HepG2 (cell line): ENCODE measurements at regions not wholly inside any gene's neighbourhood (a gene's known extent, or its start where the extent isn't known, plus 50 kb on each side); places are given as distances from the start of the nearest gene placed in this dataset.

Experiments used
- ATAC-seq: fragments of 200-7000 bp; cut with Tn5 transposase; 3 replicates; pipeline ENCODE4 v1.9.1; 2020; ENCODE audit warnings: mild to moderate bottlenecking, moderate library complexity
- BruUV-seq: library from RNA; stranded (reverse); fragments of 400-500 nt; replicated peaks from 2 replicates; lab custom pipeline; 2021; lab: Mats Ljungman, UMichigan
- CTCF ChIA-PET: fragments of 300-600 bp; formaldehyde crosslinking; extraction: SDS; loops from one replicate; lab custom pipeline; 2021; ENCODE audit warnings: low total read pairs, inconsistent platforms, low intra/inter-chr PET ratio; lab: Yijun Ruan, JAX
- POLR2A ChIA-PET: fragments of 350-600 bp; sonication (Branson Sonifier 250); formaldehyde crosslinking; loops from one replicate; lab custom pipeline; 2020; ENCODE audit warnings: antibody characterized with exemption, inconsistent platforms; lab: Yijun Ruan, JAX
- DNase-seq: peaks from one replicate; pipeline ENCODE4 v3.0.0-alpha.2; 2015; ENCODE audit warnings: low spot score
- FAIRE-seq: peaks from 3 replicates; lab custom pipeline; 2011; peaks lifted over from hg19 to GRCh38; lab: Jason Lieb, UNC
- H2AFZ ChIP-seq: one replicate; pipeline ENCODE4 v1.6.1; 2011; ENCODE audit warnings: low read length, inconsistent platforms
- H3K27ac ChIP-seq: fragments of 300-600 bp; 3 replicates; pipeline ENCODE4 v1.8.0; 2011; ENCODE audit warnings: mixed run types, mild to moderate bottlenecking, mixed read lengths, low read length, inconsistent platforms; ENCODE audit not compliant: insufficient read depth; ENCODE audit errors: extremely low read length
- H3K27me3 ChIP-seq, 2 experiments: fragments of 200-600 bp in 1 of 2; 2 replicates in 1 of 2; 3 replicates in 1 of 2; pipeline versions ENCODE4 v1.6.0 to v1.8.0; 2011; ENCODE audit warnings: low read length in 2 of 2, mild to moderate bottlenecking in 2 of 2, moderate library complexity in 2 of 2, inconsistent platforms in 1 of 2; ENCODE audit not compliant: insufficient read depth in 2 of 2, control insufficient read depth in 1 of 2
- H3K36me3 ChIP-seq, 2 experiments: fragments of 200-600 bp in 1 of 2; replicated peaks in 1 of 2; 2 replicates in 1 of 2; 3 replicates in 1 of 2; pipeline versions ENCODE4 v1.5.1 to v1.8.0; 2011; ENCODE audit warnings: low read length in 2 of 2, inconsistent platforms in 1 of 2; ENCODE audit not compliant: insufficient read depth in 2 of 2, control insufficient read depth in 1 of 2
- H3K4me1 ChIP-seq: 2 replicates; pipeline ENCODE4 v1.5.1; 2012; ENCODE audit warnings: low read length, inconsistent platforms; ENCODE audit not compliant: insufficient read depth
- H3K4me2 ChIP-seq: 2 replicates; pipeline ENCODE4 v1.6.0; 2011; ENCODE audit warnings: low read depth, low read length, inconsistent platforms
- H3K4me3 ChIP-seq, 3 experiments: fragments of 200-600 bp in 1 of 3; sonication (generic), shearing (Covaris generic) in 1 of 3; replicated peaks in 1 of 3; 2 replicates each; pipeline ENCODE4 v1.5.1; 2011 to 2016; ENCODE audit warnings: low read length in 3 of 3, inconsistent platforms in 2 of 3, low read depth in 2 of 3, mild to moderate bottlenecking in 2 of 3, control low read depth in 1 of 3, mixed read lengths in 1 of 3; ENCODE audit not compliant: insufficient read depth in 1 of 3
- H3K79me2 ChIP-seq: one replicate; pipeline ENCODE4 v1.6.1; 2011; ENCODE audit warnings: low read length, inconsistent platforms; ENCODE audit not compliant: insufficient read depth
- H3K9ac ChIP-seq: 2 replicates; pipeline ENCODE4 v1.6.0; 2011; ENCODE audit warnings: mild to moderate bottlenecking, low read depth, low read length, inconsistent platforms; ENCODE audit not compliant: insufficient read depth
- H3K9me3 ChIP-seq: 2 replicates; pipeline ENCODE4 v1.5.1; 2012; ENCODE audit warnings: mild to moderate bottlenecking, low read length
- H4K20me1 ChIP-seq: 2 replicates; pipeline ENCODE4 v1.6.0; 2011; ENCODE audit warnings: inconsistent platforms, mild to moderate bottlenecking, low read length, moderate library complexity; ENCODE audit not compliant: insufficient read depth
- KLF16 ChIP-seq, 2 experiments: sonication (generic) in 1 of 2; formaldehyde crosslinking in 1 of 2; IDR thresholded peaks; 2 replicates each; pipeline versions ENCODE4 v1.6.1 to v1.8.0; 2016 to 2023; ENCODE audit warnings: missing genetic modification reagents in 2 of 2, missing compliant biosample characterization in 1 of 2
- MAFF ChIP-seq: IDR thresholded peaks from 2 replicates; pipeline ENCODE4 v1.6.1; 2011; ENCODE audit warnings: low read depth, low read length, improper control_type of control experiment
- MAFK ChIP-seq, 2 experiments: IDR thresholded peaks in 1 of 2; conservative IDR thresholded peaks in 1 of 2; 2 replicates each; pipeline ENCODE4 v1.6.1; 2011; ENCODE audit warnings: improper control_type of control experiment in 2 of 2, low read length in 2 of 2
- NFKB2 ChIP-seq: sonication (generic); formaldehyde crosslinking; IDR thresholded peaks from 2 replicates; pipeline ENCODE4 v1.4.0; 2020; ENCODE audit warnings: missing genetic modification reagents, borderline replicate concordance
- PAF1 ChIP-seq: IDR thresholded peaks from 2 replicates; pipeline ENCODE4 v1.6.1; 2016; ENCODE audit warnings: missing genetic modification reagents, missing compliant biosample characterization
- TSC22D2 ChIP-seq: sonication (generic); formaldehyde crosslinking; IDR thresholded peaks from 2 replicates; pipeline ENCODE4 v1.5.1; 2020; ENCODE audit warnings: missing genetic modification reagents, mild to moderate bottlenecking, borderline replicate concordance
- YEATS2 ChIP-seq: sonication (generic); formaldehyde crosslinking; IDR thresholded peaks from 2 replicates; pipeline ENCODE4 v1.4.0; 2020; ENCODE audit warnings: missing genetic modification reagents, borderline replicate concordance
- WGBS: methylation state at CpG from one replicate; pipeline ENCODE4 v1.1.6; 2017; ENCODE audit warnings: low lambda C conversion rate; 5-methylcytosine and 5-hydroxymethylcytosine counted together
- in situ Hi-C: cut with HindIII; loops from 2 replicates; pipeline ENCODE4 v1.10.0; 2017; ENCODE audit warnings: low pct_unique_long_range_greater_than_20kb; ENCODE audit not compliant: extremely low pct_ligation_motif_present
- intact Hi-C: fragments of 100-400 bp; cut with micrococcal nuclease; formaldehyde crosslinking; loops from one replicate; pipeline ENCODE4 v1.10.0; 2022; ENCODE audit not compliant: unreplicated experiment
- TF ChIP-seq, protein P1 (sequence below): sonication (generic); formaldehyde crosslinking; IDR thresholded peaks from 2 replicates; pipeline ENCODE4 v1.5.0; 2020; ENCODE audit warnings: missing genetic modification reagents, mild to moderate bottlenecking, borderline replicate concordance
- TF ChIP-seq, protein P2 (sequence below): IDR thresholded peaks from 2 replicates; pipeline ENCODE4 v1.6.1; 2018; ENCODE audit warnings: missing genetic modification reagents, mild to moderate bottlenecking, missing compliant biosample characterization
- TF ChIP-seq, protein P3 (sequence below): sonication (generic); formaldehyde crosslinking; IDR thresholded peaks from 2 replicates; pipeline ENCODE4 v1.9.0; 2021; ENCODE audit warnings: missing genetic modification reagents, borderline replicate concordance
- TF ChIP-seq, protein P4 (sequence below): sonication (generic); formaldehyde crosslinking; IDR thresholded peaks from 2 replicates; pipeline ENCODE4 v1.5.1; 2020; ENCODE audit warnings: missing genetic modification reagents, mild to moderate bottlenecking, borderline replicate concordance

DNA sequence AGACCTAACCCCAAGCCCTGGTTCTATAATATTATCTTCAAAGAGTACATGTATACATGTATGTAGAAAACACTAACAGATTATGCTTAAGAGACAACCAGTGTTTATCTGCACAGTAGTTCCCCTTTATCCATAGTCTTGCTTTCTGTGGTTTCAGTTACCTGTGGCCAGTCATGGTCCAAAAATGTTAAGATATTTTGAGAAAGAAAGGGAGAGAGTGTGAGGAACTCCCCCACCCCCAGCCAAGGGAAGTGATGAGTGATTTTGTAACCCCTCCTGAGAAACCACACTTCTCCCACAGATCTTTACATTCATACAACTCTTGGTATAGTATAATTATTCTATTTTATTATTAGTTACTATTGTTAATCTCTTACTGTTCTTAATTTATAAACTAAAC lies 77.3 kb upstream of the CNTN1 start (continued):
- no peak for TF ChIP-seq YEATS2 (CRISPR knock-in tag)

DNA sequence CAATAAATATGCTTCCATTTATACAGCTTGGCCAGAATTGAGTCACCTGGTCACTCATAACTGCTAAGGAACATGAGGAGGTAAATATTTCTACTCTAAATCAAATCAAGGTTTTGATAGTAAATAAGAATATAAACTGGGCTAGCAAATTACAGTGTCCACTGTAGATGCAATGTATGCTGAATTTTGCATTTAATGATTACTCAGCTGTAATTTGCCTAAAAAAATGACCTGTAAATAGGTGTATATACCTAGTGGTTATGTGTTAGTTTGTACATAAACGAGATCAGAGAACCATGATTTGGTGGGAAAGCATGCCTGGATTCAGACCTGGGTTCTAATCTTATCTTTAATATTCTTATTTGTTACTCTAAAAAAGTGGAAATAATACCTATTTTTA lies 76.6 kb upstream of the CNTN1 start:
- no peaks in the 10 kb centered on the region for H3K36me3 ChIP-seq
- H4K20me1 ChIP-seq: no peaks in the 10 kb centered on the region
- H2AFZ ChIP-seq: no peak overlapping the region
- no peak overlapping the region for H3K4me3 ChIP-seq
- ATAC-seq (no peak), FAIRE-seq (no peak), DNase-seq (no peak)
- no peak overlapping the region for H3K27ac ChIP-seq
- peaks cover 42% of the 10 kb centered on the region for H3K9me3 ChIP-seq
- intact Hi-C loops (no loop called here), in situ Hi-C loops (no loop called here)
- no peak overlapping the region for H3K9ac ChIP-seq
- POLR2A ChIA-PET: no interaction called here
- no peaks in the 10 kb centered on the region for H3K79me2 ChIP-seq
- CTCF ChIA-PET: no interaction called here
- no peaks in the 10 kb centered on the region for H3K4me1 ChIP-seq
- no peaks in the 10 kb centered on the region for H3K27me3 ChIP-seq
- WGBS: 0% methylated on average over 1 of the region's 1 CpG
- H3K4me2 ChIP-seq: no peak overlapping the region
- TF ChIP-seq, protein P1, sequence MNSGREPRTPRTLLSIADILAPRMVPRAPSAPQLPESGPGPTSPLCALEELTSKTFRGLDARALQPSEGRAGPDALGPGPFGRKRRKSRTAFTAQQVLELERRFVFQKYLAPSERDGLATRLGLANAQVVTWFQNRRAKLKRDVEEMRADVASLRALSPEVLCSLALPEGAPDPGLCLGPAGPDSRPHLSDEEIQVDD: no peak
- TF ChIP-seq MAFK (conservative IDR thresholded peaks at IDR 0.05 in 1 of 2, IDR thresholded peaks at IDR 0.05 in 1 of 2; ENCODE audit: low read length in 2 of 2) (peak; percentile 58 to 75; a peak in 3 of 4 replicates), MAFF (peak; percentile 75), PAF1 (CRISPR knock-in tag) (no peak), KLF16 (CRISPR knock-in tag; IDR thresholded peaks at IDR 0.05) (no peak), NFKB2 (CRISPR knock-in tag) (no peak), TSC22D2 (CRISPR knock-in tag) (no peak)
- TF ChIP-seq, protein P2, sequence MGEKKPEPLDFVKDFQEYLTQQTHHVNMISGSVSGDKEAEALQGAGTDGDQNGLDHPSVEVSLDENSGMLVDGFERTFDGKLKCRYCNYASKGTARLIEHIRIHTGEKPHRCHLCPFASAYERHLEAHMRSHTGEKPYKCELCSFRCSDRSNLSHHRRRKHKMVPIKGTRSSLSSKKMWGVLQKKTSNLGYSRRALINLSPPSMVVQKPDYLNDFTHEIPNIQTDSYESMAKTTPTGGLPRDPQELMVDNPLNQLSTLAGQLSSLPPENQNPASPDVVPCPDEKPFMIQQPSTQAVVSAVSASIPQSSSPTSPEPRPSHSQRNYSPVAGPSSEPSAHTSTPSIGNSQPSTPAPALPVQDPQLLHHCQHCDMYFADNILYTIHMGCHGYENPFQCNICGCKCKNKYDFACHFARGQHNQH (CRISPR knock-in tag): no peak
- TF ChIP-seq, protein P3, sequence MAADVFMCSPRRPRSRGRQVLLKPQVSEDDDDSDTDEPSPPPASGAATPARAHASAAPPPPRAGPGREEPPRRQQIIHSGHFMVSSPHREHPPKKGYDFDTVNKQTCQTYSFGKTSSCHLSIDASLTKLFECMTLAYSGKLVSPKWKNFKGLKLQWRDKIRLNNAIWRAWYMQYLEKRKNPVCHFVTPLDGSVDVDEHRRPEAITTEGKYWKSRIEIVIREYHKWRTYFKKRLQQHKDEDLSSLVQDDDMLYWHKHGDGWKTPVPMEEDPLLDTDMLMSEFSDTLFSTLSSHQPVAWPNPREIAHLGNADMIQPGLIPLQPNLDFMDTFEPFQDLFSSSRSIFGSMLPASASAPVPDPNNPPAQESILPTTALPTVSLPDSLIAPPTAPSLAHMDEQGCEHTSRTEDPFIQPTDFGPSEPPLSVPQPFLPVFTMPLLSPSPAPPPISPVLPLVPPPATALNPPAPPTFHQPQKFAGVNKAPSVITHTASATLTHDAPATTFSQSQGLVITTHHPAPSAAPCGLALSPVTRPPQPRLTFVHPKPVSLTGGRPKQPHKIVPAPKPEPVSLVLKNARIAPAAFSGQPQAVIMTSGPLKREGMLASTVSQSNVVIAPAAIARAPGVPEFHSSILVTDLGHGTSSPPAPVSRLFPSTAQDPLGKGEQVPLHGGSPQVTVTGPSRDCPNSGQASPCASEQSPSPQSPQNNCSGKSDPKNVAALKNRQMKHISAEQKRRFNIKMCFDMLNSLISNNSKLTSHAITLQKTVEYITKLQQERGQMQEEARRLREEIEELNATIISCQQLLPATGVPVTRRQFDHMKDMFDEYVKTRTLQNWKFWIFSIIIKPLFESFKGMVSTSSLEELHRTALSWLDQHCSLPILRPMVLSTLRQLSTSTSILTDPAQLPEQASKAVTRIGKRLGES (CRISPR knock-in tag): no peak
- TF ChIP-seq, protein P4, sequence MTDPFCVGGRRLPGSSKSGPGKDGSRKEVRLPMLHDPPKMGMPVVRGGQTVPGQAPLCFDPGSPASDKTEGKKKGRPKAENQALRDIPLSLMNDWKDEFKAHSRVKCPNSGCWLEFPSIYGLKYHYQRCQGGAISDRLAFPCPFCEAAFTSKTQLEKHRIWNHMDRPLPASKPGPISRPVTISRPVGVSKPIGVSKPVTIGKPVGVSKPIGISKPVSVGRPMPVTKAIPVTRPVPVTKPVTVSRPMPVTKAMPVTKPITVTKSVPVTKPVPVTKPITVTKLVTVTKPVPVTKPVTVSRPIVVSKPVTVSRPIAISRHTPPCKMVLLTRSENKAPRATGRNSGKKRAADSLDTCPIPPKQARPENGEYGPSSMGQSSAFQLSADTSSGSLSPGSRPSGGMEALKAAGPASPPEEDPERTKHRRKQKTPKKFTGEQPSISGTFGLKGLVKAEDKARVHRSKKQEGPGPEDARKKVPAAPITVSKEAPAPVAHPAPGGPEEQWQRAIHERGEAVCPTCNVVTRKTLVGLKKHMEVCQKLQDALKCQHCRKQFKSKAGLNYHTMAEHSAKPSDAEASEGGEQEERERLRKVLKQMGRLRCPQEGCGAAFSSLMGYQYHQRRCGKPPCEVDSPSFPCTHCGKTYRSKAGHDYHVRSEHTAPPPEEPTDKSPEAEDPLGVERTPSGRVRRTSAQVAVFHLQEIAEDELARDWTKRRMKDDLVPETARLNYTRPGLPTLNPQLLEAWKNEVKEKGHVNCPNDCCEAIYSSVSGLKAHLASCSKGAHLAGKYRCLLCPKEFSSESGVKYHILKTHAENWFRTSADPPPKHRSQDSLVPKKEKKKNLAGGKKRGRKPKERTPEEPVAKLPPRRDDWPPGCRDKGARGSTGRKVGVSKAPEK: no peak
- BruUV-seq: no TSS peak
